ENCODE measurements at regions not wholly inside any gene's neighbourhood (a gene's known extent, or its start where the extent isn't known, plus 50 kb on each side); places are given as distances from the start of the nearest gene placed in this dataset.
"Not testable (repeated sequence)": the region's sequence is repeated elsewhere in the genome, so short reads cannot be mapped to it uniquely, and the experiment has no call there.

- no peak for DNase-seq
These were observed 55.2 kb upstream of the SLIT2 start for GRCh38 chr4:20196476-20196875.

GRCh38 chr4:20195071-20195885, 56.4 kb upstream of the SLIT2 start:
- no peak for DNase-seq

DNA sequence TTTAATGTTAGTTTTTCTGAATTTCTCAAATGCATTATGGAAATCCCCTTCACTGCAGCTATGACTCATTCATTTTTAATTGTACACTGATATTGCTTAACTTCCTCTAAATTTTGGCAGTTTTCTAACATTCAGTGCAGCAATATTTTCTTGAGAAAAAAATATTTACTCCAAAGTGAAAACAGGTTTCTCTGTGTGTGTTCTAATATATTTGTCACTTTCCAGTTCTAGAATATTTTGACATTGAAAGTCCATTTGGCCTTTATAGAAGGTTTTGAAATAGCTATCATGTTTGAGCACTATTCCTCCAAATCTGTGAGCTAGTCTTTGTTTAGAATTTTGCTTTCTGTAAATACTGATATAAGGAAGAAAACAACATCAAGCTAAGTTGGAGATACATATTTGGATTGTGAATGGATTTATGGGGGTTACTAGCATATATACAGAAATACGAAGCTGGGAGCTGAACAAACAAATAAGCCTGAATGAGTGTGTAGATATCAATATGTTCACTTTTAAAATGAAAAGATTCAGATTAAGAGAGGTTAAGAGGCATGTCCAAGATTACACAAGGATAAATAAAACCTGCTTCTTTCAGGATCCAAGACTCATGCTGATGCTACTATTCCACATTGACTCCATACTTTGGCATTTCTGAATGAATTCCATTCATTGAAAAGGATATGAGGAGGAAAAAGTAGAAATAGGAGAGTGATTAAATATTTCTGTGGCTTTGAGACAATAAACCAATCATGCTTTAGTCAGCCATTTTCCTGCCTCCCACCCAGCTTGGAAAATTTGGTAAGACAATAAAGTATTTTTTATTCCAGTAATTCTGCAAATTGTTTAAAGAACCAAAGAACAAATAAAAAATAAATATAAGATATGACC, 57.3 kb upstream of the SLIT2 start:
- no peak for DNase-seq

- DNase-seq: no peak
These were observed 58.4 kb upstream of the SLIT2 start for GRCh38 chr4:20193141-20193936.

DNA sequence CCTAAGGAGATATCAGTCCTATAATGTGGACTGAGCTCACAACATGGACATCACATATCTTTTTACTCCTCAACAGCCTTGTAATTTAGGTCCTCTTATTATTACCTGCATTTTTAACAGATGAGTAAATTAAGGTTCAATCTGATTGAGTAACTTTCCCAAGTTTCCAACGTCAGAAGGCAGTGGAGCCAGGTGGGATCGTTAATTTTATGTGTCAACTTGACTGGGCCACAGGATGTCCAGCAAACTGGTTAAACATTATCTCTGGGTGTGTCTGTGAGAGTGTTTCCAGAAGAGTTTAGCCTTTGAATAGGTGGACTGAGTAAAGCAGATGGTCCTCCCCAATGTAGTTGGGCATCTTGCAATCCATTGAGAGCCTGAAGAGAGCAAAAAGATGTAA, 59.0 kb upstream of the SLIT2 start:
- no peak for DNase-seq

DNA sequence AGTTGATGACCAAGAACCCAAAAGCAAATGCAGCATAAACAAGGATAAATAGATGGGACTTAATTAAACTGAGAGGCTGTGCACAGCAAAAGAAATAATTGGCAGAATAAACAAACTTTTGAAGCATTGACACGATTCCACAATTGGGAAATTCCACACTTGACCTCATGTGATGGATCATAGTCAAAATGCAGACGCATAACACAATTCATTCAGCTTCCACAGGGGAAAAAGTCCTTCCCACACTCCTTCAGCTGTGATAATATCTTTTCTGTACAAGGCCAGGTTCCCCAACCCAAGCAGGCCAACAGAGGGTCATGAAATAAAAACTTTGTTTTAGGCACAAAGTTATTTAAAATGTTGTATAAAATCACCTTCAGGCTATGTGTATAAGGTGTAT, 66.6 kb upstream of the SLIT2 start:
- no peak for DNase-seq

GRCh38 chr4:20183131-20183530, 68.6 kb upstream of the SLIT2 start:
- not testable (repeated sequence) for DNase-seq

GRCh38 chr4:20181926-20182325, 69.8 kb upstream of the SLIT2 start:
- DNase-seq: no peak

DNA sequence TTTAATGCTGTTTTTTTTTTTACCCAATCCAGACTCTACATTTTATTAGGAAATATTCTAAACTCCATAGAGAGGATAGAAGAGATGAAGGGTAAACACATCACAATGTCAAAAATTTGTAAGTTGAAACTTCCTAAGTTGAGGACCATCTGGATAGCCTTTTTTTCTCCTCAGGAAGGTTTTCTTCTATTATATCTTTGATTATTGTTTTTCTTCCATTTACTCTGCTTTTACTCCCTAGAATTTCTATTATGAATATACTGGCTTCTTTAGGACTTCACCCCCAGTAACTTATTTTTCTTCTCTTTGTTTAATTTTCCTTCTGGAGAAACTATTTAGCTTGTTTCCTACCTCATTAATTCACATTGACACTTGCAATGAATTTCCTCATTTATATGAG, 71.2 kb upstream of the SLIT2 start:
- no peak for DNase-seq

GRCh38 chr4:20178902-20179576, 72.7 kb upstream of the SLIT2 start:
- DNase-seq: no peak

DNA sequence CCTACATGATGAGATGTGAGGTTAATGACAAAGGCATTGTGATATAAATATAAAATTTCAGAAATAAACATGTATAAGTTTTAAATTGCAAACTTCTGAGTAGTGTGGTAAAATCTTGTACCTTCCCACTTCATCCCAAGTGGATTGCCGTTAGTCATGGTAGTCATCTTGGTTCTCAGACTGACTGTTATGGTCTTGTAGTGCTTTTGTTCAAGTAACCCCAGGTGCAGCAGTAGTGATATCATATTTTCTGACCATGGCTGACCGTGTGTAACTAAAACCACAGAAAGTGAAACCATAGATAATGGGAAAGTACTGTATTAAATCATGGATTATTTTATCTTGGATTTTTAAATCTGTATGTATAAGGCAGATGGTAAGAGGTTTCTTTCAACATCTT, 74.8 kb upstream of the SLIT2 start:
- no peak for DNase-seq

- DNase-seq: no peak
These were observed 79.5 kb upstream of the SLIT2 start for GRCh38 chr4:20172070-20172760.

DNA sequence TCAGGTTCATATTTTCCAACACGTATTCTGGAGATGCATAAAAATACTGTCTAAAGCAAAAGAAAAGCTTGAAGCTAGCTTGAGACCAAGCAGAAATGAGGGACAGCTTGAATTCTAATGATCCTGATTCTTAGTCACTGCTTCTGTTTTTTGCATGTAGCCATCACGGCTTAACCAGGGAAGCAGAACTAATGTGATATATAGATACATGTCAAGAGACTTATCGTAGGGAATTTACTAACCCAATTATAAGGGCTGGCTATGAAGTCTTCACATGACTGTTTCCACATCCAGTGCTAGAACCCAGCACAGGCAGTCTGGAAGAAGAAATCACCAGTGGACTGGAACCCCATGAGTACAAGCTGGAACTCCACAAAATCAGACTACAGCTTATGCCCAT, 85.2 kb upstream of the SLIT2 start:
- no peak for DNase-seq

GRCh38 chr4:20159516-20159915, 92.2 kb upstream of the SLIT2 start:
- DNase-seq: no peak

DNA sequence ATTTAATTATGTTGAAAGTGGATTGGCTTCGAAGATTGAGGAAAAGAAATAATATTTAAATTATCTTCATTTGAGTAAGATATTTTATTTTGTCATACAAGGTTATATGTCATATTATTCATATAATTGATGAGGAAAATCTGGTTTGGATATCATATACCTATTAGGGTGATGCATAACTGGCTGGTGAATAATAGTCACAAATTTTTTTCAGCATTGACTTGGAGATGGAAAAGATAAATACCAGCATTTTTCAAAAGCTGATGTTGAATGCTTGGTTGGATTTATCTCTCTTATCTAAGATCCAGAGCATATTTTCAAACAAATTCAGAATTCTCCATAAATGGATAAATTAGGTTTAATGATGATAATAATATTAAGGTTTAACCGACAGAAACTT, 93.5 kb upstream of the SLIT2 start:
- no peak for DNase-seq

DNA sequence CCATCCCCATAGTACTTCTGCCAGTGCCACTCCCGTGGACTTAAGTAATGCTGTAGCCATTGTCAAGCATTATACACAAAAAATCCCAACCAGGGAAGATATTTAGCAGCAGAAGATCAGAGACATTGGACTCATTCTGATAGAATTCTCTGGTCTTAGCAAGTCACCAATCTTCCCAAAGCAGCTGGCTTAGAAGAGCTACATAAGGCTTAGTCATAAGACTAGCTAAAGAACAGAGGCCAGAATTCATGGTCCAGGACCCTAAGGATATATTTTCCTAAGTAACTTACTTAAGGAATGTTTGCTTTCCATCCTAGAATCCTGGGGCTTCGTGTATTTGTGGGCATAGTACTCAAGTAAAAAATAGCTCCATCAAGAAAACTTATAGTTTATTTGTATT, 100.3 kb upstream of the SLIT2 start:
- DNase-seq: no peak

DNA sequence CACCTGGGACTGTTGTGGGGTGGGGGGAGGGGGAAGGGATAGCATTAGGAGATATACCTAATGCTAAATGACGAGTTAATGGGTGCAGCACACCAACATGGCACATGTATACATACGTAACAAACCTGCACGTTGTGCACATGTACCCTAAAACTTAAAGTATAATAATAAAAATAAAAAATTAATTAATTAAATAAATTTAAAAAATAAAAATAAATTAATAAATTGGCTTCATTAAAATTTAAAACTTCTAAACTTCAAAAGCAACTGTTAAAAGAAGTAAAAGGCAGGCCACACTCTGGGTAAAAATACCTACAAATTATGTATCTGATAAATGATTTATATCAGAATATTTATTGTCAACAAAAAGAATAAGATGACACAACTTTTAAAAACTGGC, 102.6 kb upstream of the SLIT2 start:
- not testable (repeated sequence) for DNase-seq

DNA sequence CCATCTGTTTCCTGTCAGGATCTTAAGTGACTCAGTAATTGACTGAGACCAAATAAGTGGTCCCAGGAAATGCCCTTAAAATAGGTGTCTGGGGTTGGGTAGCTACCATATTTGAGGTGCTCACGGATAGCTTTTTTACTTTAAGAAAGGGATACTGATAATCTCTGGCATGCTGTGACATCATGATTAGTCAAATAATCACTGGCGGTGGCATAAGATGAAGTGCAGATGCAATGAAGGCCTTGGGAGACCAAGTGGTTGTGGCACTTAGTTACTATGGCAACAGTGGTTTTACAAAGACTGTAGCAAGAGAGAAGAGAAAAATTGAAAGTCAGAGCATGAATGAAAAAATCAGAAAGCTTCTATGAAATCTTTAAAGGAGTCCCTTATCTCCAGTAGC, 114.5 kb upstream of the SLIT2 start:
- no peak for DNase-seq

DNA sequence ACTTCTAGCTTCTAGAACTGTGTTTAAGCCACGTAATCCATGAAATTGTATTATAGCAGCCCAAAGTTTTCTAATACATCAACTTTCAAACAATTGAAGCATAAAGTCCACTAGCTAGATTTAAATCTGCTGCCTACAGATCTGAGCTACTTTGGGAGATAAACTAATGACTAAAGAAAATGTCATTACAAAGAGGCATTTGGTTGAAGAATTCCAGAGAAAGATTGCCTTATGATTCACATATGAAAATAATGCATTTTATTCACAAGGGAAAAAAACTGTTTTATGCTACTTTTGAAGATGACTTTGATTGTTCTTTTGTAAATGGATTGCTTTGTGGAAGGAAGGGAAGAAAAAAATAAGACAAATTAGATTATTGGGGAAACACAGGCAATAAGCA, 124.1 kb upstream of the SLIT2 start:
- DNase-seq: no peak

- no peak for DNase-seq
These were observed 124.8 kb upstream of the SLIT2 start for GRCh38 chr4:20126906-20127305.

- no peak for DNase-seq
These were observed 127.2 kb upstream of the SLIT2 start for GRCh38 chr4:20124317-20125026.

All from effector CD4-positive, alpha-beta T cell (primary cell).